Calu3 (cell line): ENCODE measurements at regions not wholly inside any gene's neighbourhood (a gene's known extent, or its start where the extent isn't known, plus 50 kb on each side); places are given as distances from the start of the nearest gene placed in this dataset.

Experiments
- BruUV-seq: library from RNA; stranded (reverse); fragments of 400-500 nt; replicated peaks from 2 replicates; lab custom pipeline; 2021; lab: Mats Ljungman, UMichigan
- CTCF ChIA-PET: fragments of 300-600 bp; sonication (Branson Sonifier 250); formaldehyde crosslinking; loops from one replicate; lab custom pipeline; 2022; ENCODE audit warnings: antibody characterized with exemption; lab: Charles Lee
- DNase-seq: peaks from one replicate; pipeline ENCODE4 v3.0.0; 2022
- H3K27ac Mint-ChIP-seq: one replicate; pipeline ENCODE4 v1.8.0; 2022; ENCODE audit warnings: mixed read lengths; ENCODE audit not compliant: unreplicated experiment
- H3K27me3 Mint-ChIP-seq: one replicate; pipeline ENCODE4 v1.8.0; 2022; ENCODE audit warnings: mixed read lengths; ENCODE audit not compliant: unreplicated experiment
- H3K36me3 Mint-ChIP-seq: one replicate; pipeline ENCODE4 v1.8.0; 2022; ENCODE audit warnings: mild to moderate bottlenecking, moderate library complexity, mixed read lengths; ENCODE audit not compliant: insufficient read depth, unreplicated experiment
- H3K4me1 Mint-ChIP-seq: one replicate; pipeline ENCODE4 v1.8.0; 2022; ENCODE audit warnings: mild to moderate bottlenecking, low read depth, mixed read lengths; ENCODE audit not compliant: unreplicated experiment
- H3K4me3 Mint-ChIP-seq: one replicate; pipeline ENCODE4 v1.8.0; 2022; ENCODE audit warnings: mild to moderate bottlenecking, low read depth, moderate library complexity, mixed read lengths; ENCODE audit not compliant: unreplicated experiment
- H3K9me3 Mint-ChIP-seq: one replicate; pipeline ENCODE4 v1.8.0; 2022; ENCODE audit warnings: low read depth, mixed read lengths; ENCODE audit not compliant: unreplicated experiment
- intact Hi-C: fragments of 100-400 bp; cut with micrococcal nuclease; formaldehyde crosslinking; loops from one replicate; pipeline ENCODE4 v1.10.0; 2022; ENCODE audit not compliant: unreplicated experiment
- TF ChIP-seq, protein P1 (sequence below): fragments of 200-600 bp; IDR thresholded peaks from one replicate; pipeline ENCODE4 v1.8.0; 2022; ENCODE audit warnings: antibody characterized with exemption; ENCODE audit not compliant: unreplicated experiment

DNA sequence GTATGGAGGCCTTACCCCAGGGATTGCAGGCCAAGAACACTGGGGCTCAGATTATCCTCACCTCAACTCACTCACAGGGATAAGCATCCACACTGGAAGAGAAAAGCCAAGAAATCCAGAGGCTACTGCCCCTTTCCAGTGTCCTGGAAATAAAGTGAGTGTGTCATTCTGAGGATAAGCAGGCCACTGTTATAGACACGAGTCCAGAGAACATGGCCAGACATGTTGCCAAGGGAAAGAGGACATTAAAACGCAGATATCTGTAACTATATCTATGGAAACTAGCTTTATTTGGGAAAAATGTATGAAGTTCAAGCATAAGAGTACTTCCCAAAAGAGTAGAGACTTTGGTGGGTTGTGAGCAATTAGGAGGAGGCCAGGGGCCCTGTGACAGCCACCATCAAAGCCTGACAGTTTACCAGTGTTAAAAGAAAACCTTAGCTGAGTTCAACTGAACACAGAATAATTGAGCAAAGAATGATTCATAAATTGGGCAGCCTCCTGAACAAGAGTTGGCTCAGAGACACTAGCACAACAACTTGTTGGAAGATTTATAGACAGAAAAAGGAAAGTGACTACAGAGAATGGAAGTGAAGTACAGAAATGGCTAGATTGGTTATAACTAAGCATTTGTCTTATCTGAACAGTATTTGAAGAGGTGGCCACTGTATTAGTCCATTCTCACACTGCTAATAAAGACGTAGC lies 1222.2 kb downstream of the STIM2 start:
- DNase-seq: no peak
- Mint-ChIP-seq H3K27me3 (no peaks in the 10 kb centered on the region), H3K4me1 (no peaks in the 10 kb centered on the region), H3K9me3 (peaks cover 17% of the 10 kb centered on the region), H3K4me3 (no peak overlapping the region), H3K27ac (no peak overlapping the region), H3K36me3 (no peaks in the 10 kb centered on the region)
- CTCF ChIA-PET: no interaction called here
- BruUV-seq: no TSS peak
- TF ChIP-seq, protein P1, sequence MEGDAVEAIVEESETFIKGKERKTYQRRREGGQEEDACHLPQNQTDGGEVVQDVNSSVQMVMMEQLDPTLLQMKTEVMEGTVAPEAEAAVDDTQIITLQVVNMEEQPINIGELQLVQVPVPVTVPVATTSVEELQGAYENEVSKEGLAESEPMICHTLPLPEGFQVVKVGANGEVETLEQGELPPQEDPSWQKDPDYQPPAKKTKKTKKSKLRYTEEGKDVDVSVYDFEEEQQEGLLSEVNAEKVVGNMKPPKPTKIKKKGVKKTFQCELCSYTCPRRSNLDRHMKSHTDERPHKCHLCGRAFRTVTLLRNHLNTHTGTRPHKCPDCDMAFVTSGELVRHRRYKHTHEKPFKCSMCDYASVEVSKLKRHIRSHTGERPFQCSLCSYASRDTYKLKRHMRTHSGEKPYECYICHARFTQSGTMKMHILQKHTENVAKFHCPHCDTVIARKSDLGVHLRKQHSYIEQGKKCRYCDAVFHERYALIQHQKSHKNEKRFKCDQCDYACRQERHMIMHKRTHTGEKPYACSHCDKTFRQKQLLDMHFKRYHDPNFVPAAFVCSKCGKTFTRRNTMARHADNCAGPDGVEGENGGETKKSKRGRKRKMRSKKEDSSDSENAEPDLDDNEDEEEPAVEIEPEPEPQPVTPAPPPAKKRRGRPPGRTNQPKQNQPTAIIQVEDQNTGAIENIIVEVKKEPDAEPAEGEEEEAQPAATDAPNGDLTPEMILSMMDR: no peak
- intact Hi-C loops: no loop called here

DNA sequence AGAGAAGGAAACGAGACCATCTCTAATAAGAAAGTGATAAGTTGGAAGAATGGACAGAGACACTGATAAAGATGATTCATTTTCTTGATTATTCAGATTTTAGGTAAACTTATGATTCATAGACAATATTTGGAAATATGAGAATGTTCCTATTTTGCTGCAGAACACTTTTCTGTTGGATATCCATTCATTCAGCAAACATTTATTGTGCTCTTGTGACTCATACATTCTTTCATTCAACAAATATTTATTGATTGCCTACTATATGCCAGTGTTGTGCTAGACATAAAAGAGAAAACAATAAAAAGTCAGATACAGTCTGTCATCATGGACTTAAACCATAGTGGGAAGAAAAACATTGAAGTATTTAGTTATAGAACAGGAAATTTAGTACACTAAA lies 1232.0 kb downstream of the STIM2 start:
- H3K4me1 Mint-ChIP-seq: no peaks in the 10 kb centered on the region
- TF ChIP-seq, protein P1: no peak
- H3K36me3 Mint-ChIP-seq: no peaks in the 10 kb centered on the region
- no TSS peak for BruUV-seq
- intact Hi-C loops: no loop called here
- no peak overlapping the region for H3K27ac Mint-ChIP-seq
- H3K4me3 Mint-ChIP-seq: no peak overlapping the region
- H3K9me3 Mint-ChIP-seq: peaks cover 2% of the 10 kb centered on the region
- H3K27me3 Mint-ChIP-seq: no peaks in the 10 kb centered on the region
- DNase-seq: no peak
- CTCF ChIA-PET: no interaction called here

DNA sequence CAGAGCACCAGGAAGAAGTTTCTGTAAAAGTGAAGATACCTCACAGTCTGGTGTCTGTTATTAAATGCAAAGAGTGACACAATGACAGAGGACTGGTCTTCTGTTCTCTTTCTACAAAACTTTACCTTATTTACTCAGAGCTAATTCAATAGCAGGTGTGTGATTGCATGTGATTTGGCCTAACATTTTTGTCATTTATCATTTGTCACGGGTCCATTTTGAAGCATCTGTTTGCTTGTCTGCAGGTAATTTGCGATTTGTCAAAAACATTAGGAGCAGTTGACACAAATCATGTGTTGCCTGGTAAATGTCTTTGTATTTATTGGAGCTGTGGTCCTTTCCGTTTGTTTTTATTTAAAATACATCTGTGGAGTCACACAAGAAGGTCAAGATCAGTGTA lies 1232.4 kb downstream of the STIM2 start:
- CTCF ChIA-PET: no interaction called here
- H3K27ac Mint-ChIP-seq: no peak overlapping the region
- intact Hi-C loops: no loop called here
- no peak for DNase-seq
- H3K4me1 Mint-ChIP-seq: no peaks in the 10 kb centered on the region
- no peaks in the 10 kb centered on the region for H3K36me3 Mint-ChIP-seq
- no peak overlapping the region for H3K4me3 Mint-ChIP-seq
- no peaks in the 10 kb centered on the region for H3K27me3 Mint-ChIP-seq
- peaks cover 2% of the 10 kb centered on the region for H3K9me3 Mint-ChIP-seq
- TF ChIP-seq, protein P1: no peak
- BruUV-seq: no TSS peak

DNA sequence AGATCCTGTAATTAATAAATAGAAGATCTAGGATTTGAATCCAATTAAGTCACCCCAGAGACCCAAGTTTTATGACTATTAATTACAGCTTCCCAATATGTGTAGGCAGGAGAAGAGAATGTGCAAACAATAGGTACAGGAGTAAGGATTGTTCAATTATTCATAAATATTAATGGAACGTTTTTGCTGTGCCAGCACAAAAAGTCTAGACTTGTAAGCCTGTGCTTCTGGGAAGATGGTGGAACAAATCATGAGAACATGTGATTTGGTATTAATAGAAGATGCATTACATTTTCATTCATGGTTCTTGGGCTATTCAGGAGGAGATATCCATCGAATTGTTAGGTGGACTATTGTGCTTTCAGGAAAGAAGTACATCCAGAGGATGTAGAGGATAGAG lies 1240.9 kb downstream of the STIM2 start:
- TF ChIP-seq, protein P1: no peak
- CTCF ChIA-PET: no interaction called here
- Mint-ChIP-seq H3K36me3 (no peaks in the 10 kb centered on the region), H3K27me3 (no peaks in the 10 kb centered on the region), H3K27ac (no peak overlapping the region), H3K4me3 (no peak overlapping the region), H3K4me1 (no peaks in the 10 kb centered on the region), H3K9me3 (peaks cover 5% of the 10 kb centered on the region)
- intact Hi-C loops: no loop called here
- BruUV-seq: no TSS peak
- no peak for DNase-seq
